ENCODE measurements at regions not wholly inside any gene's neighbourhood (a gene's known extent, or its start where the extent isn't known, plus 50 kb on each side); places are given as distances from the start of the nearest gene placed in this dataset.
"Not testable (repeated sequence)": the region's sequence is repeated elsewhere in the genome, so short reads cannot be mapped to it uniquely, and the experiment has no call there.

DNA sequence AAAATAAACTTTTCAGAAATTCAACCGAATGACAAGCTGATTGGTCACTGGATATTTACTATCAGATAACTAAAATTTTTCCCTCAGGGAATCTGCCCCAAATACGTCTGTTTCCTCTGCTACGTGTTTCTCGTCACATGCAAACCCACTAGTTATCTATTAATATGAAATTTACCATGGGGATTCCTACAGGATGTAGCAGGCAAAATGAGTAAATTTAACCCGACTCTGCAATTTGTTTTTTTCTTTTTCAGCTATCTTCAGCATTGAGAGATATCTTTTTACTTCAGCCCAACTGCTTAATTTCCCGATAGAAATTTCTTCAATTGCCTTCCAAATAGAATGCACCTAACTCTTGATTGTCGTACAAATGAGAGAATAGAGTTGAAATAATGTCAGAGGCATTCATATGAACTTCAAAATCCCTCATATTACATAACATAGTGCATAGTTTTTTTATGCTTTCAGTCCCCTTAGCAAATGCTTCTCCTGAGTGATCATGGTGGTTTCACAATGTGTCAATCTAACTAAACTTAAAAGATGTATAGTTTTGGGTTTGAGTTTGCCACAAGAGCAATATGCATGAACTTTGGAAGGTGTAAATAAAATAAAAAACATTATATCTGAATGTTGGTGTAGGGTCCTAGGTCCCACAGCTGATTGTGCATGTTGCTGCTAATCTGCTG is 913.1 kb upstream of the GRIA3 start:
- H3K27me3 Mint-ChIP-seq: no peaks in the 10 kb centered on the region
- H3K9me3 Mint-ChIP-seq: peaks cover 32% of the 10 kb centered on the region
- no peak overlapping the region for H3K27ac Mint-ChIP-seq

DNA sequence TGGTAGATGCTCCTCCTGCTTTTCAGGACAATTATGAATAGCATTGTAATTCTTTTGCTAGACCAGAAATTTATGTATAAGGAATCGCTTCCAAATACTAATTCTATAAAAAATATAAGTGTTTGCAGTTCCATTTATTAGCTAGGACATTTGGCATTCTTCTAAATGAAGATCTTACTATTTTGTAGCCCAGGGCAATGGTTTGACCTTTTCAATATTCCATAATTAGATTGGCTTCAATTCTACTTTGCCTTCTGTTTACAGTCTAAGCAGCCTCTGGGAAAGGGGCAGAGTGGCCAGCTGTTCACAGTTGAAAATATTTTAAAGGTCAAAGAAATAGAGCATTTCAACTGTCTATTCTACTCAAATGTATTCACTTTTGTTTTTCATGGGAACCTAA is 912.1 kb upstream of the GRIA3 start:
- Mint-ChIP-seq H3K9me3 (peaks cover 27% of the 10 kb centered on the region), H3K4me3 (no peak overlapping the region), H3K27ac (no peak overlapping the region), H3K4me1 (ENCODE audit: low read depth) (no peaks in the 10 kb centered on the region), H3K27me3 (no peaks in the 10 kb centered on the region), H3K36me3 (ENCODE audit: low read depth) (no peaks in the 10 kb centered on the region)
- intact Hi-C loops (cut with micrococcal nuclease): no loop called here

More for the DNA sequence above, 913.1 kb upstream of the GRIA3 start:
- H3K4me1 Mint-ChIP-seq (ENCODE audit: low read depth): no peaks in the 10 kb centered on the region
- H3K4me3 Mint-ChIP-seq: no peak overlapping the region
- intact Hi-C loops (cut with micrococcal nuclease): no loop called here
- no peaks in the 10 kb centered on the region for H3K36me3 Mint-ChIP-seq (ENCODE audit: low read depth)

GRCh38 chrX:122279746-122280145 is 904.3 kb upstream of the GRIA3 start:
- no peaks in the 10 kb centered on the region for H3K4me1 Mint-ChIP-seq (ENCODE audit: low read depth)
- no peak overlapping the region for H3K27ac Mint-ChIP-seq
- H3K36me3 Mint-ChIP-seq (ENCODE audit: low read depth): no peaks in the 10 kb centered on the region
- H3K9me3 Mint-ChIP-seq: no peaks in the 10 kb centered on the region
- intact Hi-C loops (cut with micrococcal nuclease): no loop called here
- no peak overlapping the region for H3K4me3 Mint-ChIP-seq
- no peaks in the 10 kb centered on the region for H3K27me3 Mint-ChIP-seq

GRCh38 chrX:122299822-122300221 is 884.3 kb upstream of the GRIA3 start:
- H3K27me3 Mint-ChIP-seq; H3K4me3 Mint-ChIP-seq; H3K4me1 Mint-ChIP-seq (ENCODE audit: low read depth); H3K36me3 Mint-ChIP-seq (ENCODE audit: low read depth); H3K27ac Mint-ChIP-seq; intact Hi-C loops (cut with micrococcal nuclease): not testable (repeated sequence)
- peaks cover 31% of the 10 kb centered on the region for H3K9me3 Mint-ChIP-seq

DNA sequence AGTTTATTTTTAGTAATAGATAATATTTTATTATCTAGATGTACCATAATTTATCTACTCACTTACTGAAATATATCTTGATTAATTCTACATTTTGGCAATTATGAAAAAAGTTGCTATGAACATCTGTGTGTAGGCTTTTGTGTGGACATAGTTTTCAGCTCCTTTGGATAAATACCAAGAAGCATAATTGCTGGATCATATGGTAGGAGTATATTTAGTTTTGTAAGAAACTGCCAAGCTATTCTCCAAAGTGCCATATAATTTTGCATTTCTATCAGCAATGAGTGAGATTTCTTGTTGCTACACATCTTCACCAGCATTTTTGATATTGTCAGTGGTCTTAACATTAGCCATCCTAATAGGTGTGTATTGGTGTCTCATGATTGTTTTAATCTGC is 882.6 kb upstream of the GRIA3 start:
- no peak overlapping the region for H3K27ac Mint-ChIP-seq
- no peaks in the 10 kb centered on the region for H3K27me3 Mint-ChIP-seq
- intact Hi-C loops (cut with micrococcal nuclease): no loop called here
- no peak overlapping the region for H3K4me3 Mint-ChIP-seq
- no peaks in the 10 kb centered on the region for H3K4me1 Mint-ChIP-seq (ENCODE audit: low read depth)
- H3K9me3 Mint-ChIP-seq: peaks cover 31% of the 10 kb centered on the region
- H3K36me3 Mint-ChIP-seq (ENCODE audit: low read depth): no peaks in the 10 kb centered on the region

DNA sequence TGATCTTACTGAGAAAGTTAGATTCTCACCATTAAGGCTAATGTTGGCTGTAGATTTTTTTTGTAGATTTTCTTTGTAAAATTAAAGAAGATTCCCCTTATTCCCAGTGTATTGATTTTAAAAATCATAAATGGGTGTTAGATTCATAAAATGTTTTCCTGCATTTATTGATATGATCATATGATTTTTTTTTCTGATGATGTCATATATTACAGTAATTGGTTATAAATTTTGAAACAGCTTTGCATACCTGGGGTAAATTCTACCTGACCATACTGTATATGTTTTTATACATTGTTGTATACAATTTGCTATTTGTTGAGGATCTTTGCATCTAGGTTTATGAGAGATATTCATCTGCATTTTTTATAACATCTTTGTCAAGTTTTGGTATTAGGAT is 880.3 kb upstream of the GRIA3 start:
- Mint-ChIP-seq H3K27ac (no peak overlapping the region), H3K36me3 (ENCODE audit: low read depth) (no peaks in the 10 kb centered on the region), H3K4me1 (ENCODE audit: low read depth) (no peaks in the 10 kb centered on the region), H3K27me3 (no peaks in the 10 kb centered on the region), H3K4me3 (no peak overlapping the region), H3K9me3 (peaks cover 23% of the 10 kb centered on the region)
- intact Hi-C loops (cut with micrococcal nuclease): no loop called here

DNA sequence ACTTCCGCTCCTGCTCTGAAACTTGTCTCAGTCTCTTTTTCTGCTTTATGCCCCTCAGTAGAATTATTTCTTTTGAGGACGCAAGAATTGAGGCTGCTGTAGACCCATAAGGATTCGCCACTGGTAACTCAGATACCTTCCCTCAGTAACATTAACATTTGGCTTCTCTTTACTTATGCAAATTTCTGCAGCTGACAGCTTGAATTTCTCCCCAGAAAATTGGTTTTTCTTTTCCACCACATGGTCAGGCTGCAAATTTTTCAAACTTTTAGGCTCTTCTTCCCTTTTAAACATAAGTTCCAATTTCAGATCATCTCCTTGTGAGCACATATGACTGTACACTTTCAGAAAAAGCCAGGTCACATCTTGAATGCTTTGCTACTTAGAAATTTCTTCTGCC is 839.3 kb upstream of the GRIA3 start:
- Mint-ChIP-seq H3K27me3 (no peaks in the 10 kb centered on the region), H3K4me3 (no peak overlapping the region), H3K9me3 (peaks cover 36% of the 10 kb centered on the region), H3K27ac (no peak overlapping the region), H3K36me3 (ENCODE audit: low read depth) (no peaks in the 10 kb centered on the region), H3K4me1 (ENCODE audit: low read depth) (no peaks in the 10 kb centered on the region)
- intact Hi-C loops (cut with micrococcal nuclease): no loop called here

DNA sequence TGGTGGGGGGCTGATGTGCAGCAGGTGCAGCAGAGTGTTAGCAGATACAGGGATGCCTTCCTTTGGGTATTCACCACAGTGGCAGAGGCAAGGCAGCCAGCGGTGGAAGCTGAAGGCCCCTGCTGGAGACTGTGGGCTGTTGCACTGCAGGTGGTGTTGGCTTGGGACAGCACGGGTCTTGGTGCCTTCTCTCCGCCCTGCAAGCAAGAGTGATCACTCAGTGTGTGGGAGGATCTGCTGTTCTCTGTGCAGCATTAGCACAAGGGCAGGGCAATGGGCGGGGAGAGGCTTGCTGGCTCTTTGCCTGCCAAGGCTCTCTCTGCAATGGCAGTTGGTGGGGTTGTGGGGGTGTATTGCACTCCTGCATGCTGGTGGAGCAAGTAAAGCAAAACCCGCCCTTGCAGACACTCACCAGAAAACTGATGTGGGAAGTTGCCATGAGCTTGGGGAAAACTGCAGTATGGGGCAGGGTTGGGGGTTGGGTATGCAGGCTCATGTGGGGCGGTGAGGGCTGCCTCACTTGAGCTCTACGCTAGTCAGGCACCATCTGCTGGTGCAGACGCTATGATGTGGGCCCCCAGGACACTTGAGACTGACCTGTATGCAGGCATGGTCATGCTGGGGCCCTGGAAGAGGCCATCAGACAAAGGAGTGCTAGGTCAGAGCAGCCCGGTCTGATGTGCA is 820.8 kb upstream of the GRIA3 start:
- intact Hi-C loops (cut with micrococcal nuclease): no loop called here
- Mint-ChIP-seq H3K4me1 (ENCODE audit: low read depth) (no peaks in the 10 kb centered on the region), H3K36me3 (ENCODE audit: low read depth) (no peaks in the 10 kb centered on the region), H3K27ac (no peak overlapping the region), H3K9me3 (peaks cover 10% of the 10 kb centered on the region), H3K27me3 (no peaks in the 10 kb centered on the region), H3K4me3 (no peak overlapping the region)

DNA sequence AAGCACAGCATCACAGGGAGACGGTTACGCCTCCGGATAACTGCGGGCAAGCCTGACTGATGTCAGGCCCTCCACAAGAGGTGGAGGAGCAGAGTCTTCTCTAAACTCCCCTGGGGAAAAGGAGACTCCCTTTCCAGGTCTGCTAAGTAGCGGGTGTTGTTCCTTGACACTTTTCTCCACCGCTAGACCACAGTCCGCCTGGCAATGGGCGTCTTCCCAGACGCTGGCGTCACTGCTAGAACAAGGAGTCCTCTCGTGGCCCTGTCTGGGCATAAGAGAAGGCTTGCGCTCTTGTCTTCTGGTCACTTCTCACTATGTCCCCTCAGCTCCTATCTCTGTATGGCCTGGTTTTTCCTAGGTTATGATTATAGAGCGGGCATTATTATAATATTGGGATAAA is 808.5 kb upstream of the GRIA3 start:
- H3K4me1 Mint-ChIP-seq (ENCODE audit: low read depth); H3K27ac Mint-ChIP-seq; H3K27me3 Mint-ChIP-seq; H3K36me3 Mint-ChIP-seq (ENCODE audit: low read depth); intact Hi-C loops (cut with micrococcal nuclease); H3K4me3 Mint-ChIP-seq: not testable (repeated sequence)
- peaks cover 23% of the 10 kb centered on the region for H3K9me3 Mint-ChIP-seq

DNA sequence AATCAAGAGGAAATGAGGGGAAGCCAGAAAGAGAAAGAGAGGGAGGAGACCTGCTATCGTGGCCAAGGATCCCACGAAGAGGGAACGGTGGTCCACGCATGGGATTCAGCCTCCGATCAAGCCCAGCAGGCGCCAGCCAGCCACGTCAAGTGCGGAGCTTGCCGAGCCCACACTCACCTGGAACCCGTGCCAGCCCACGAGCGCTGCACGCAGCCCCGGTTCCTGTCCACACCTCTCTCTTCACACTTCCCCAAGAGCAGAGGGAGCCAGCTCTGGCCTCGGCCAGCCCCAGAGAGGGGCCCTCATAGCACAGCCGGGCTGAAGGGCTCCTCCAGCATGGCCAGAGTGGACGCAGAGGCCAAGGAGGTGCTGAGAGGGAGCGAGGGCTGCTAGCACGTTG is 795.1 kb upstream of the GRIA3 start:
- Mint-ChIP-seq H3K27ac (no peak overlapping the region), H3K4me3 (no peak overlapping the region), H3K27me3 (no peaks in the 10 kb centered on the region), H3K4me1 (ENCODE audit: low read depth) (no peaks in the 10 kb centered on the region), H3K9me3 (peaks cover 20% of the 10 kb centered on the region), H3K36me3 (ENCODE audit: low read depth) (no peaks in the 10 kb centered on the region)
- intact Hi-C loops (cut with micrococcal nuclease): no loop called here

- Mint-ChIP-seq H3K9me3 (peaks cover 8% of the 10 kb centered on the region), H3K27me3 (no peaks in the 10 kb centered on the region), H3K27ac (no peak overlapping the region), H3K36me3 (ENCODE audit: low read depth) (no peaks in the 10 kb centered on the region), H3K4me3 (no peak overlapping the region), H3K4me1 (ENCODE audit: low read depth) (no peaks in the 10 kb centered on the region)
- intact Hi-C loops (cut with micrococcal nuclease): no loop called here
Observed at GRCh38 chrX:122418758-122419157, 765.3 kb upstream of the GRIA3 start.

- no peak overlapping the region for H3K27ac Mint-ChIP-seq
- no peaks in the 10 kb centered on the region for H3K4me1 Mint-ChIP-seq (ENCODE audit: low read depth)
- no peaks in the 10 kb centered on the region for H3K36me3 Mint-ChIP-seq (ENCODE audit: low read depth)
- intact Hi-C loops (cut with micrococcal nuclease): no loop called here
- no peaks in the 10 kb centered on the region for H3K27me3 Mint-ChIP-seq
- H3K4me3 Mint-ChIP-seq: no peak overlapping the region
- H3K9me3 Mint-ChIP-seq: no peaks in the 10 kb centered on the region
Observed at GRCh38 chrX:122421434-122422121, 762.5 kb upstream of the GRIA3 start.

DNA sequence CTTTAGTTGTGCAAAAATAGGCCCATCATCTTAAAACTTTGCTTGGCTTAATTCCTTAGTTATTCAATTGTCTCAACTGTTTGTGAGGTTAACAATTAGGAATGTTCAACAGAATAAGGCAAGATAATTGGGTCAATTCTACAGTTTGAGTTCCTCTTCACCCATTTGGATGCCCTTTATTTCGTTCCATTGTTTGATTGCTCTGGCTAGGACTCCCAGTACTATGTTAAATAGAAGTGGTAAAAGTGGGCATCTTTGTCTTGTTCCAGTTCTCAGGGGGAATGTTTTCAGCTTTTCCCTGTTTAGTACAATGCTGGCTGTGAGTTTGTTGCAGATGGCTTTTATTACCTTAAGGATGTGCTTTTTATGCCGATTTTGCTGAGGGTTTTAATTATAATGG is 761.5 kb upstream of the GRIA3 start:
- no peaks in the 10 kb centered on the region for H3K27me3 Mint-ChIP-seq
- H3K9me3 Mint-ChIP-seq: no peaks in the 10 kb centered on the region
- intact Hi-C loops (cut with micrococcal nuclease): no loop called here
- no peak overlapping the region for H3K27ac Mint-ChIP-seq
- no peak overlapping the region for H3K4me3 Mint-ChIP-seq
- no peaks in the 10 kb centered on the region for H3K36me3 Mint-ChIP-seq (ENCODE audit: low read depth)
- H3K4me1 Mint-ChIP-seq (ENCODE audit: low read depth): no peaks in the 10 kb centered on the region

DNA sequence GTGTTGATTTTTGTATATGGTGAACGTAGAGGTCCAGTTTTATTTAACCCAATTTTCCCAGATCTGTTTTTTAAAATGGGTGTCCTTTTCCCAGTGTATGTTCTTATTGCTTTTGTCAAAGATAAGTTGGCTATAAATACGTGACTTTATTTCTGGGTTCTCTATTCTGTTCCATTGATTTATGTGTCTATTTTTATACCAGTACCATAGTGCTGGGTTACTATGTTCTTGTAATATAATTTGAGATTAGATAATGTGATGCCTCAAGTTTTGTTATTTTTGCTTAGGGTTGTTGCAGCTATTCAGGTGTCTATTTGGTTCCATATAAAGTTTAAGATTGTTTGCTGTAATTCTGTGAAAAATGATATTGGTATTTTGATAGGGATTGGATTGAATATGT is 749.1 kb upstream of the GRIA3 start:
- Mint-ChIP-seq H3K4me3 (no peak overlapping the region), H3K27me3 (no peaks in the 10 kb centered on the region), H3K27ac (no peak overlapping the region), H3K36me3 (ENCODE audit: low read depth) (no peaks in the 10 kb centered on the region), H3K4me1 (ENCODE audit: low read depth) (no peaks in the 10 kb centered on the region), H3K9me3 (peaks cover 29% of the 10 kb centered on the region)
- intact Hi-C loops (cut with micrococcal nuclease): no loop called here
